Mesothelial cell of epicardium (in vitro differentiated cells): ENCODE measurements at regions not wholly inside any gene's neighbourhood (a gene's known extent, or its start where the extent isn't known, plus 50 kb on each side); places are given as distances from the start of the nearest gene placed in this dataset.

Experiments used
- DNase-seq, 2 experiments: peaks; one replicate each; pipeline ENCODE4 v3.0.0; 2021; ENCODE audit warnings: low spot score in 2 of 2; ENCODE audit not compliant: unreplicated experiment in 2 of 2
- H3K27ac Mint-ChIP-seq: 2 replicates; pipeline ENCODE4 v1.8.0; 2021; ENCODE audit warnings: mixed read lengths
- H3K27me3 Mint-ChIP-seq: 2 replicates; pipeline ENCODE4 v1.8.0; 2021; ENCODE audit warnings: low read depth, mixed read lengths
- H3K36me3 Mint-ChIP-seq: 2 replicates; pipeline ENCODE4 v1.8.0; 2021; ENCODE audit warnings: mixed read lengths
- H3K4me1 Mint-ChIP-seq: 2 replicates; pipeline ENCODE4 v1.8.0; 2021; ENCODE audit warnings: mixed read lengths
- H3K4me3 Mint-ChIP-seq: 2 replicates; pipeline ENCODE4 v1.8.0; 2021; ENCODE audit warnings: mild to moderate bottlenecking, moderate library complexity, mixed read lengths
- H3K9me3 Mint-ChIP-seq: 2 replicates; pipeline ENCODE4 v1.8.0; 2021; ENCODE audit warnings: mixed read lengths
- CTCF ChIP-seq: fragments of 200-600 bp; sonication (generic); IDR thresholded peaks from one replicate; pipeline ENCODE4 v1.5.0; 2021; ENCODE audit warnings: antibody characterized with exemption; ENCODE audit not compliant: unreplicated experiment

DNA sequence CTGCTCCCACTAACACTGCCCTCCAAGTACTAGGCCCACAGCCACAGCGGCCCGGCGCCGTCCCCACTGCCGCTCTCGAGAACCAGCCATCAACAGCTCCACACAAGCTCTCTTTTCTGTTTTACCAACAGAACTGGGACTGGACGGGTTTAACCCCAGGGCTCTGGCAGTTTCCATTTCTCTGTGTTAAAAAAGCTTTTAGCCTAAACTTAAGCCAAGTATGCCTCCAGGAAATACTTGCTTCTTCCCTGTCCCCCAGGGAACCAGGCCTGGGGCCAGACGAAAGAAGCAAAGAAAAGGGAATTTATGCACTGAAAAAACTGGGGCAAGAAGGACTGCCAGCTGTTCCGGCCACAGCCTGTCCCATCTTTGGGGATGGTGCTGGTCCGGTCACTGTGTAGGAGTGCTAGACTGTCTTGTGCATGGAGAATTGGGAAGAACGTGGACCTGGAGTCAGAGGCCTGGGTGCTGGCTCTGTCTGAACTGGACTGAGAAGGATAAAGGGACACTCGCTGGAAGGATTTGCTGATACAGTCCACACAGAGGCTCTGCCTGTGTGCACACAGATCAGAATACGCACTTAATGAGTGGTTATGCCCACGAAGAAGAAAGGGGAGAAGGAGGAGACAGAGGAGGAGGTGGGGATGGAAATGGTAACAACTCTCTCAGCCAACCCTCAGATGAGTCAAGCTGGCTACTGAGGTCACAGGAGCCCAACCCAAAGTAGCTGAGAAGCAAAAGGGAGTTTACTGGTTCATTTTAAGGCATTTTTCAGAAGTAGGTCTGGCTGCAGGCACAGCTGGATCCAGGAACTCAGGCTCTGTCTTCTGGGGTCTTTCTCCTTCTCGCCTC, 254.4 kb upstream of the PMEPA1 start:
- Mint-ChIP-seq H3K27ac (no peak overlapping the region), H3K4me3 (no peak overlapping the region), H3K9me3 (peaks cover 3% of the 10 kb centered on the region), H3K27me3 (peaks cover 18% of the 10 kb centered on the region), H3K36me3 (no peaks in the 10 kb centered on the region), H3K4me1 (peaks cover 8% of the 10 kb centered on the region)
- no peak for DNase-seq
- no peak for TF ChIP-seq CTCF

DNA sequence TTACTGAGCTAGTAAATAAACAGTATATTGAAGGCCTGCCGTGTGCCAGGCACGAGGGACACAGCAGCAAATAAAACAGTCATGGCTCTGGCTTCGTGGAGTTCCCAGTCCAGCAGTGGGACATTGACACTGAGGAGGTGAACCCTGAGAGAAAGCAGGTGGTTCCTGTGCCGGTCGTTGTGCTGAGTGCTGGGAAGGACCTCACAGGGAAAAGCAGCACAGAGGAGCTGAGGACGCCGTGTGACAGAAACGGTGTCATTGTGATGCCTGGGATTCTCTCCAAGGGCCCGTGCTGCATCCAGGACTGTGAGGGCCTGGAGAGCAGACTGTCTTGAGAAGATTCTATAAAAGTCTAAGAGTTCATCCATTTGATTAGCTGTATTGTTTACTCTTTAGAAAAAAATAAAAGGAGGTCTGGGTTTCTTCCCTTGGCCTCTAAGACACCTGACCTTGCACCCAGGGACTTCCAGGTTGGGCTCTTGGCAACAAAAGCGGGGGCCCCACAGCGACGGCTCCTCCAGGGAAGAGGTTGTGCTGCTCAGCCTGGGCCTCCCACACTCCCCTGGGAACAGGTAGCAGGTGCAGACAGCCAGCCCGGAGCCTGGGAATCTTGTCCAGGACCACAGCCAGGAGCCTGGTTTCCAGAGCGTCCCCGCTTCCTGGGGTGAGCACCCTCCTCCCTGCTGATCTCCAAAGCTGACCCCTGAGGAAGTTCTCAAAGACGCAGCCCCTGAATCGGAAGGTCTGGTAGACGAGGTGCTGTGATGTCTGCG, 251.2 kb upstream of the PMEPA1 start:
- H3K4me1 Mint-ChIP-seq: peaks cover 17% of the 10 kb centered on the region
- H3K27ac Mint-ChIP-seq: no peak overlapping the region
- H3K4me3 Mint-ChIP-seq: no peak overlapping the region
- H3K27me3 Mint-ChIP-seq: peaks cover 28% of the 10 kb centered on the region
- no peaks in the 10 kb centered on the region for H3K9me3 Mint-ChIP-seq
- no peak for DNase-seq
- H3K36me3 Mint-ChIP-seq: no peaks in the 10 kb centered on the region
- no peak for TF ChIP-seq CTCF

DNA sequence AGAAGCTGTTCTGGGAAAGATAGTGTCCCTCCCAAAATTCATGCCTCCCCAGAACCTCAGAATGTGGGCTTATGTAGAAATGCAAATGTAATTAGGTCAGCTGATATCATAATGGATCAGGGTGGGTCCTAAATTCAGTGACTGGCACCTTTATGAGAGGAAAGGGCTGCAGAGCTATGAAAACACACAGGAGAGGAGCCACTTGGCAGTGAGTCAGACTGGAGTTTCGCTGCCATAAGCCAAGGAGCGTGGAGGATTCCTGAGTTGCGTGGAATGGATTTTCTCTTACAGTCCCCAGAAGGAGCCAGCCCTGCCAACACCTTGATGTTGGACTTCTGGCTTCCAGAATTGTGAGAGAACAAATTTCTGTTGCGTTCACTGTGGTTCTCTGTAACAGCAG, 249.8 kb upstream of the PMEPA1 start:
- Mint-ChIP-seq H3K9me3 (no peaks in the 10 kb centered on the region), H3K4me1 (peaks cover 17% of the 10 kb centered on the region), H3K4me3 (no peak overlapping the region), H3K27ac (no peak overlapping the region), H3K27me3 (peaks cover 36% of the 10 kb centered on the region), H3K36me3 (no peaks in the 10 kb centered on the region)
- TF ChIP-seq CTCF: no peak
- DNase-seq: no peak

GRCh38 chr20:57959018-57959417, 249.2 kb upstream of the PMEPA1 start:
- no peak for TF ChIP-seq CTCF
- H3K36me3 Mint-ChIP-seq: no peaks in the 10 kb centered on the region
- H3K27ac Mint-ChIP-seq: no peak overlapping the region
- H3K9me3 Mint-ChIP-seq: no peaks in the 10 kb centered on the region
- DNase-seq: no peak
- peaks cover 17% of the 10 kb centered on the region for H3K4me1 Mint-ChIP-seq
- H3K27me3 Mint-ChIP-seq: peaks cover 33% of the 10 kb centered on the region
- no peak overlapping the region for H3K4me3 Mint-ChIP-seq

DNA sequence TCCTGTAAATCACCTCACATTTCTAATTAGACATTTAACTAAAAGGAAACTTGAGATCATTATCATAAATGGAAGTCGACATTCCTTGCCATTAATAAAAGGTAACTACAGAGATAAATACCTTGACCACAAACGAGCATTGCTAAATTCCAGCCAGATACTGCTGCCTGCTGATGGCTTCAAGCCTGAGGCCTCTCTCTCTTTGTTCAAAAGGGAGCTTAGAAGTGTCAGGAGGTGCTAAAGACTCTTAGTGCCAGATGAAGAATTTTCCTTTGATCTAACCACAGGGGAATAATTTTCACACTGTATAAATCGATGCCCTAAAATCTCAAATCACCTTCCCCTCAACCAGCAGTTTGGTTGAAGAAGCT, 248.2 kb upstream of the PMEPA1 start:
- no peak overlapping the region for H3K27ac Mint-ChIP-seq
- H3K9me3 Mint-ChIP-seq: no peaks in the 10 kb centered on the region
- peaks cover 33% of the 10 kb centered on the region for H3K27me3 Mint-ChIP-seq
- H3K4me3 Mint-ChIP-seq: no peak overlapping the region
- peaks cover 17% of the 10 kb centered on the region for H3K4me1 Mint-ChIP-seq
- TF ChIP-seq CTCF: no peak
- no peak for DNase-seq
- H3K36me3 Mint-ChIP-seq: no peaks in the 10 kb centered on the region
